RWPE1 (cell line): ENCODE measurements at regions not wholly inside any gene's neighbourhood (a gene's known extent, or its start where the extent isn't known, plus 50 kb on each side); places are given as distances from the start of the nearest gene placed in this dataset.

Experiments
- CTCF ChIA-PET: fragments of 350-600 bp; sonication (Branson Sonifier 250); formaldehyde crosslinking; extraction: SDS; loops from one replicate; lab custom pipeline; 2021; lab: Yijun Ruan, JAX
- POLR2A ChIA-PET: fragments of 400-600 bp; formaldehyde crosslinking; extraction: SDS; loops from one replicate; lab custom pipeline; 2020; ENCODE audit warnings: antibody characterized with exemption; ENCODE audit not compliant: low non-redundant PET; lab: Yijun Ruan, JAX
- DNase-seq: peaks from one replicate; pipeline ENCODE4 v3.0.0; 2012; ENCODE audit warnings: low spot score
- H3K27ac ChIP-seq: fragments of 450-650 bp; 2 replicates; pipeline ENCODE4 v1.5.1; 2017
- TF ChIP-seq, protein P1 (sequence below): fragments of 450-650 bp; conservative IDR thresholded peaks from 2 replicates; pipeline ENCODE4 v1.5.1; 2017; ENCODE audit warnings: low read depth, mild to moderate bottlenecking

DNA sequence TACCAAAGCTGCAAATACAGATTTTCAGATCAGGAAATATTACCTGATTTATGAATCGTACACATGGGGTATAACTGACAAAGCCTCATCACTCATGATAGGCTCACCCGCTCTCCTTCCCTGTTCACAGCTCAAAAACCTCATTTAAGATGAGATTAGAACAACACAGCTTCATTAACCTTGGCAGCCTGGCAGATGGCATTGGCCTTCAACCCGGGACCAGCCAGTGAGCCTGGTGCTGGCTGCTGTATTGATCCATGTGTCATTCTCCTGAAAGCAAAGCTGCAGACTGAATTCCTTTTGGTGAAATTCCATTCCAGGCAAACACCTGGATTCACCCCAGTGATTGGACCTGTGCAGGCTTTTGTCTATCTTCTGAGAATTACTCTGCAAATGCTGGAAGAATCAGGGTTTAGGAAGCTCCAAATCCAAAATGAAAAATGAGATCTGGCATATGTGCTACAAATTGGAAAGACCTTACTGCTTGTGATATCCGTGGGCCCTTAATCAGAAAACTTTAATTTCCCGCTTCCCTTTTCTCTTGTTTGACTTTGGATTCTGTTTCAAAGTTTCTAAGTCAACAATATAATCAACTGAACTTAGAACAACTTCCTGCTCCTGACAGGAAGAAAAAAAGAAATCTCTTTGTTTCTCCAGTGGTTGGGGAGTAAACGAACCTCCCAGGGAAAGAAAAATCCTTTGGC lies 189.1 kb upstream of the KBTBD8 start:
- TF ChIP-seq, protein P1, sequence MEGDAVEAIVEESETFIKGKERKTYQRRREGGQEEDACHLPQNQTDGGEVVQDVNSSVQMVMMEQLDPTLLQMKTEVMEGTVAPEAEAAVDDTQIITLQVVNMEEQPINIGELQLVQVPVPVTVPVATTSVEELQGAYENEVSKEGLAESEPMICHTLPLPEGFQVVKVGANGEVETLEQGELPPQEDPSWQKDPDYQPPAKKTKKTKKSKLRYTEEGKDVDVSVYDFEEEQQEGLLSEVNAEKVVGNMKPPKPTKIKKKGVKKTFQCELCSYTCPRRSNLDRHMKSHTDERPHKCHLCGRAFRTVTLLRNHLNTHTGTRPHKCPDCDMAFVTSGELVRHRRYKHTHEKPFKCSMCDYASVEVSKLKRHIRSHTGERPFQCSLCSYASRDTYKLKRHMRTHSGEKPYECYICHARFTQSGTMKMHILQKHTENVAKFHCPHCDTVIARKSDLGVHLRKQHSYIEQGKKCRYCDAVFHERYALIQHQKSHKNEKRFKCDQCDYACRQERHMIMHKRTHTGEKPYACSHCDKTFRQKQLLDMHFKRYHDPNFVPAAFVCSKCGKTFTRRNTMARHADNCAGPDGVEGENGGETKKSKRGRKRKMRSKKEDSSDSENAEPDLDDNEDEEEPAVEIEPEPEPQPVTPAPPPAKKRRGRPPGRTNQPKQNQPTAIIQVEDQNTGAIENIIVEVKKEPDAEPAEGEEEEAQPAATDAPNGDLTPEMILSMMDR = no peak
- H3K27ac ChIP-seq = no peak overlapping the region
- POLR2A ChIA-PET = no interaction called here
- DNase-seq = no peak
- CTCF ChIA-PET = interaction anchor here (0.5 kb wide), 1 partner anchor 532 kb away, joined by 3 read pairs; no protein-coding TSS in a partner anchor

DNA sequence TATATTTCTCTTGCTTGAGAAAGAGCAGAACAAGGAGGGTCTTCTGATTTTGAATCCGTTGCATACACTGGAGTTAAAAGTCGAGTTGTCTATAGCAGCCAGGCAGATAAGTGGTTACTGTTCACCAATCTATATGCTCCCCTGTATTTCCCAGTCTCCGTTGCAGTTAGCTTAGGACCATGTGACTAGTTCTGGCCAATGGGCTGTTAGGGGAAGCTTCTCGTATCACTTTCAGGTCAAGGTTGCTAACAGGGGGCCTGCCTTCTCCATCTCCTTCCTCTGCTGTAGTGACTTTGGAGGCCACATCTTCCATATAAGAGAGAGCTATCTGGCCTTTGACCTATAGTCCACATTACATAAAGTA lies 188.5 kb upstream of the KBTBD8 start:
- TF ChIP-seq, protein P1 = no peak
- CTCF ChIA-PET = no interaction called here
- H3K27ac ChIP-seq = no peak overlapping the region
- POLR2A ChIA-PET = no interaction called here
- DNase-seq = no peak

DNA sequence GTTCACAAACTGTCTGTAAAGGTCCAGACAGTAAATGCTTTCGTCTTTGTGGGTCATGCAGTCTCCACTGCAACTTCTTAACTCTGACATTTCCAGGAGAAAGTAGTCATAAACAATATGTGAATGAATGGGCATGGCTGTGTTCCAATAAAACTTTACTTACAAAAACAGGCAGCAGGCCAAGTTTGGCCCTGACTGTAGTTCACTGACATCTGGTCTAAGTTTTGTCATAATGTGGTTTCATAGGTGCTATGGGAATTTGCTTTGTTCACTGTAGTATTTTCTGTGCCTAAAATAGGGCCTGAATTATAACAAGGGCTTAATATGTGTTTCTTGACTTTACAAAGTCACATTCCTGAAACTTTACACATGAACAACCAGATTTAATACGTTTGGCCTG lies 186.0 kb upstream of the KBTBD8 start:
- ChIA-PET CTCF (no interaction called here), POLR2A (no interaction called here)
- no peak for DNase-seq
- no peak overlapping the region for H3K27ac ChIP-seq
- TF ChIP-seq, protein P1 = no peak

DNA sequence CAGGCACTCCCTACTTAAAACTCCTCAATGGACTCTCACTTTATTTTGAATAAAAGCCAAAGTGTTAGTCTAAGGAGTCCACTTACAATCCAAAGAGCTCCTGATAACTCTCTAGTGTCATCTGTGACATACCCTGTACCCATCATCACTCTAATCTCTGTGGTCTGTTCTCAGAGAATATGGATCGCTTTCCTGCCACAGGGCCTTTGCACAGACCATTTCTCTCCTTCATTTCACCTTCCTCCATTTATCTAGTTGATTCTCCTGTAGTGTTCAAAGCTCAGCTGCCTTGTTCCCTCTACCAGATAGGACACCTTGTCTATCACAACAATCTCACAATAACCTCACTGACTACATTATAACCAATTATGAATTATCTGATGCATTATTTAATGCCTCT lies 185.4 kb upstream of the KBTBD8 start:
- TF ChIP-seq, protein P1 = no peak
- no peak overlapping the region for H3K27ac ChIP-seq
- CTCF ChIA-PET = no interaction called here
- no peak for DNase-seq
- POLR2A ChIA-PET = no interaction called here

DNA sequence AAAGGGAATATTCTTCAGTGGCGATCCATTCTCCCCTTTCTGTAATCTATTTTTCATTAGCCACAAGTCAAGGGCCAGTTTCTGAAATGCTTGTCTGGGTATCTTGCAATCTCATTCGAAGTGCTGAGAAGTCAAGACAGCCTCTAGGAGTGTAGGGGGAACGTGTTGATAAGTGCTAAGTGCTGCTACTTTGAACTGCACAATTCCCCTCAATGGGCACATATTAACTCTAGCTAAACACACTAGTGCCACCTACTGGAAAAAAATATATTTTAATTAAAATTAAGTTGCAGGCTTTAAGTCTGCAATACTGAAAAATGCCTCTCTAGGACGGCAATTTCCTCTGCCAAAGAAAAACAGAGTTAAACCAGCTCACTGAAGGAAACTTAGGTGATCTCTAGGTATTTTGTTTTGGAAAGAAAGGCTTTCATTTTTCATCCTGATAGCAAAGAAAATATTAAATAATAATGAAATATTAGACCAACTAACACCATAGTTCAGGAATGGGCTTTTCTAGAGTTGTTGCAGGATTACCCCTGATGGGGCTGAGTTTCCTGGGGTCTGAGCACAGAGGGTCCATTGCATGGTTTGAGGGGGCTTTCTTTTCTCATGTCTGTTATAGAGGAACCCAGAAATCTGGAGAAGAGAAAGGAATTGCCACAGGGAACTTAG lies 181.9 kb upstream of the KBTBD8 start:
- H3K27ac ChIP-seq = no peak overlapping the region
- POLR2A ChIA-PET = no interaction called here
- CTCF ChIA-PET = interaction anchor here (0.6 to 0.8 kb wide), 4 partner anchors 162 to 1064 kb away, joined by 3 to 8 read pairs (median 4); no protein-coding TSS in a partner anchor
- TF ChIP-seq, protein P1 = peak; percentile 56
- peak; percentile 30 for DNase-seq

DNA sequence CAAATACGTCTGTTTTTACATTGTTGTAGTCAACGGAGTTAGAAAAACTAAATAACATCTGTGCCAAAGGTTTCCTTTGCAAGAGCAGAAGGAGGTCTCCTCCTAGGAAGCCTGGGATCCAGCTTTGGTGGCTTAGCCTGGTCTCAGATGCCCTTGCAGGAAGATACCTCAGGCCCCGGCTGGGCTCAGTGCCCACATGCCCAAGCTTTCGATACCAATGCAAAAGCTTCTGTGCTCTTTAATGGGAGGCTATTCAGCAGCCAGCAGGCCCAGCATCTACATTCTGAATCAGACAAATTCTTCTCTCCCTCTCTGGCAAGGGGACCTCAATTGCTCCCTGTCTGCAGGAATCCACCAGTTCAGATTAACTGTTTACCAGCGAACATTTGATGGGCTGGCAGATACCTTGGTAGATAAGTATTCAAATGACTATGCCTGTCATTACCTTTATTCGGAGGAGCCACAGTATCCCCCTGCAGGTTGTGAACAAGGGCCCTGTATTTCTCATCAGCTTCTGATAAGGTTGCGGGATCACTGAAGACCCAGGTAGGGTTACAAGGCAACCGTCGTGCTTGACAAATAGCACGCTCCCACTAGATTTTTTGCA lies 180.1 kb upstream of the KBTBD8 start:
- H3K27ac ChIP-seq = no peak overlapping the region
- DNase-seq = no peak
- ChIA-PET POLR2A (no interaction called here), CTCF (interaction anchor here (0.6 to 0.7 kb wide), 3 partner anchors 73 to 1923 kb away, joined by 3 to 4 read pairs (median 4); no protein-coding TSS in a partner anchor)
- TF ChIP-seq, protein P1 = no peak
